GM10266 (cell line): ENCODE measurements at regions not wholly inside any gene's neighbourhood (a gene's known extent, or its start where the extent isn't known, plus 50 kb on each side); places are given as distances from the start of the nearest gene placed in this dataset.
"Not testable (repeated sequence)": the region's sequence is repeated elsewhere in the genome, so short reads cannot be mapped to it uniquely, and the experiment has no call there.

Experiments used
- DNase-seq: peaks from one replicate; pipeline ENCODE4 v3.0.0; 2012; ENCODE audit errors: extremely low spot score

DNA sequence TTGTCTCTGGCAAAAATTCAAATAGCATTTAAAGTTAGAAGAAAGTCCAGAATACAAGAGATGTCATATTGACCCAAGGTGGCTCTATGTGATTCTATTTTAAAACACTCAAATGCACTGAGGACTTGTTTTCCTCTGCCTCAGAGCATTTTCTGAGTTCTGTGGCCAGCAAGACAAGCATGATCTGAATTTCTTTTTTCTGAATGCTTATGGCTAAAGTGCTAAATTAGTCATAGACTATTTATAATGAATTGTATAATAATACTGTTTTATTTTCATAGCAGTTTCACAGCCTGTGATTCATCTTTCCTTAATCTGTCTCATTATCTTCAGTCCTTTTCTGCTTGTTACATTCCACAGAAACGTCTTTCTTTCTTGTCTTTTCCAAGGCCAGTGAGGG, 63.9 kb upstream of the SEC22B start:
- DNase-seq, result not testable (repeated sequence)

DNA sequence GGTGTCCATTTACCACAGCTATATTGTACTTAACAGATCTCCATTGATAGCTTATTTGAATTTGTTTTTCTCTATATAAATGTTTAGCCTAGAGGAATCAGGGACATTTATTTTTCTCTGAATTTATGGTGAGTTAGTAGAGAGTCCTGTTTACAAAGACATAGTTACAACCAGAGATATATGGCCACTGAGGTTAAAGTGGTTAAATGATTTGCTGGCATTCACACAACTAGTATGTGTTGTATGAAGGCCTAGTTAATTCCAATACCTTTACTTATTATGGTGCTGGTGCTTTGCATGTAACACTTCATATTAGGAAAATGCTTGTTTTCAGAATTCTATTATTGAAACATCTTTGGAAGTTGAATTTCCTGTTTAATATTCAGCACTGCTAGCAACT, 63.0 kb upstream of the SEC22B start:
- not testable (repeated sequence) for DNase-seq

DNA sequence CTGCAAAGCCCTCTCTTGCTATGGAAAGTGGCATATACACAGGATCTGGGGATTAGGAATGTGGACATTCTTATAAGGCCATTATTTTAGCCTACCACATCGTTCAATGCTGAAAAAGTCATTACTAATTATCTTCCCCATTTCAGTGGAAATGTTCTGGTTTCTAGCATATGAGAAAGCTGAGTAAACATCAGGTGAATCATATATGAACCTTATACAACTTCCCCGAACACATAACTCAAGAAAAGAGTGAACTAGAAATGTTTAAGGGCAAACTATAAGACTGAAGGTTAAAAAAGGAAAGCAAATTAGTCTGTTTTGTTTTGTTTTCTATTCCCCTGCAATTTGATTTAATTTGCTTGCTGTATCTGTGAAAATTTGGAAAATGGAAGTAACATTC, 62.5 kb upstream of the SEC22B start:
- DNase-seq, result not testable (repeated sequence)

DNA sequence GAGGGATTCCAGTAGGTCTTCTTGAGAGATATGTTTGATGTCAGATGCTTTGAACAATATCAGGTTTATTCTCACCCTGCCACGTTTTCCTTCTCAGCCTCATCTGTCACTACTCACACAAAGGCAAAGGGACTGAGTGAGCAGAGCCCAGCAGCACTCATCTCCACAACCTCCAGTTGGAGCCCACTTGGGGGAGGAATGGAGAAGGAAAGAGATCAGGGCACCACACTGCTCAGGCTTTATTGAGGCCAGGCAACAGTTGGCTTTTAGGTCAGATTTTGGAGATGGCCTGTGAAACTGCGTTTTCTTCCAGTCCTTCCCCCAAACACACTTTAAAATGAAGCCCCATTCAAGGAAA, 57.3 kb upstream of the SEC22B start:
- DNase-seq, result not testable (repeated sequence)

DNA sequence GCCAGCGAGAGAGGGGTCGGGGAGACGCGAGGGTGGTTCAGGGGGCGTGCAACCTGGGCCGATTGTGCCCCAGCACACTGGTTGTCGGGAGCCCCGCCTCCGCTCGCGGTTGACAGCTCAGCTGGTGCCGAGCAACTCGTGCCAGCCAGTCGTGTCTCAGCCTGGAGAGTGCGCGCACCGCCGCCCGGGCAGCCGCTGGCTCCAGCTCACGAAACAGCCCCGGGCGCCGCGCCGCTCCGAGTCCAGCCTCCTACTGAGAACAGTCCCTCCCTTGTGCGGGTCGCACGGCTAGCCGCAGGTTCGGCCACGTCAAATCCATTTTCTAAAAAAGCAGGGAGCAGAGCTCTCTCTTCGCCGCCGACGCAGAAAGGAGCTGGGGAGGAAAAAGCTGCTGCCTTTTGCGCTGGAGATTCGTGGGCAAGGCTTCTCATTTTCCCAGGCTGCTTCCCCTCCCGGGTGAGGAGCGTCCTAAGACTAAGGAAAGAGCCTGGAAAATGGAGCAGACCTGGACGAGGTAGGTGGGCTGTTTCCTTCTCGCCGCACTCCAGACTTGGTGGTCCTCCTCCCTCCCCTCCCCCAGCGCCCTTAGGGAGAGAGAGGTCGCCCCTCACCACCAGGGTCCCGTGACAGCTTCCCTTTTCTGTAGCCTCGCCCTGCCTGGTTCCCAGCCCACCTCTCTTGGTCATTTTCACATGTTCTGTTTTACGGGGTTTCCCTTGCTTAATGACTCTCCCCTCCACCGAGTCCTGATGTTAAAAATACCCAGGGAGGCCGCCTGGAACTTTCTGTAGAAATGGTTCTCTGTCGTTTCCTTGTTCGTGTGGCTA, 56.7 kb upstream of the SEC22B start:
- DNase-seq, result not testable (repeated sequence)

DNA sequence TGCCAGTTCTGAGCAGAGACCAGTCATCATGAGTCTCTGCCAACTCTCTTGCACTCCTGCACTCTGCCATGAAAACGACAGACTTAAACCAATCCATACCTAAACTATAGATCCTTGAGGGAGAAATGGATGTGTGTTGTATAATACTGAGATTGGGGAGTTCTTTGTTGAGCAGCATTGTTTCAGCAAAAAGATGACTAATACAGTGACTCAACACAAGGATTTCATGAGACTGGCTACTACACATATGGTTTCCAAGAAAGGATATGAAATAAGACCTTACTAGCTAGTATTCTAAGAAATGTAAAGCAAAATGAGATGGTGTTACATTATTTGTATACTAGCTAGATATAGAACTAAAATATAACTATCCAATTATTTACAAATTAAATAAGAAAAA, 53.5 kb upstream of the SEC22B start:
- DNase-seq, result not testable (repeated sequence)
